CD4-positive, alpha-beta T cell treated with Interleukin-6 at 100 ng/mL for 8 hours (primary cell): ENCODE measurements at regions not wholly inside any gene's neighbourhood (a gene's known extent, or its start where the extent isn't known, plus 50 kb on each side); places are given as distances from the start of the nearest gene placed in this dataset.
A peak's percentile ranks its signal among the peaks of the same experiment; 100 is the strongest.

Source experiments
- DNase-seq: peaks from one replicate; pipeline ENCODE4 v3.0.0-alpha.2; 2020; ENCODE audit warnings: mixed read lengths, low spot score

DNA sequence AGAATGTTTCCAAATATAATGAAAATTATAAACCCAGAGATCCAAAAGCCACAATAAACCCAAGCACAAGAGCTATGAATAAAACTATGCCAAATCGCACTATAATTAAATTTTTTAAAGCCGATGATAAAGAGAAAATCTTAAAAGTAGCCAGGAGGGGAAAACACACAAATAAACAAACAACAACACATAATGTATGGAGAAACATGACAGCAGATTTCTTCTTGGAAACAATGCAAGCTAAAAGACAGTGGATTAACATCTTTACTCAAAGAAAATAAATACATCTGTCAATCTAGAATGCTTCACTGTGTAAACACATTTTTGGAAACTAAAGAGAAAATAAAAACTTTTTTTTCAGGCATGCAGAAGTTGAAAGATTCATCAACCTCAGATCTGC, 53.0 kb upstream of the SMOX start:
- no peak for DNase-seq

DNA sequence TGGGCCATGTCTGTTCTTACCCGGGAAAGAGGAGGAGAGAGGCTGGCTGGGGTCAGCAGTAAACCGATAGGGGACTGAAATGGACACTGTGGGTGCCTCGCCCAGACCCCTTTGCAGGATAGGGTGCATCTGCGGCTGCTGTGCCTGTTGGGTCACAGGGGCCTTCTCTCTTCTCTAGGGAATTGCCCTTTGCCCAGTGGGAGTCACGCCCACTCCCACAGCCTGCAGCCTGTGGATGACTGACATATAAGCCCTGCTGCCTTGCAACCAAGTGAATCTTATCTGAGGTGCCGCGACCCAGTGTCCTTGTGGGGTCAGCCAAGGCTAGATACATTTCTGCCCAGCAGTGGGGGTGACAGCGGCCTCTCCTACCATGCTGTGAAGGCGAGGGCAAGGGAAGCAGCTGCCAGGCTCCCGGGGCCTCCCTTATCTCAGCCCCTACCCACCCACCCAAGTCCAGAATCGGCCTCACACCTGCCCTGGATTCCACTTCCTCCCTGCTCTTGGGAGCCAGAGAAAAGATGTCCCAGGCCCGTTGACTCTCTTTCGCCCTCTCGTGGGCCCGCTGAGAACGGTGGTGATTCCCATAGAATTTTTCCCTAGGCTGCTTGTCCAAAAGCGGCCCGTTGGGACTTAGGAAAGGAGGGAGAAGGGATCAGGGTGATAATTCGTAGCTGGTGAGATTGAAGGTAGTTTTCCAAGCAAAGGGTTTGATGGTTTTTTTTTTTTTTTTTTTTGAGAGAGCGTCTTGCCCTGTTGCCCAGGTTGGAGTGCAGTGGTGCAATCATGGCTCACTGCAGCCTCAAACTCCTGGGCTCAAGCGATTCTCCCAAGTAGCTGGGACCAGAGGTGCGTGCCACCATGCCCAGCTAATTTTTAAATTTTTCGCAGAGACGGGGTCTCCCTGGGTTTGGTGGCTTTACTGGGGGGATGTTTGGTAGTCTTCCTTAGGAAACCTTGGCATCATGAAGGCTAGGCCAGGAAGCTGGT, 56.8 kb upstream of the SMOX start:
- DNase-seq: peak; percentile 46

DNA sequence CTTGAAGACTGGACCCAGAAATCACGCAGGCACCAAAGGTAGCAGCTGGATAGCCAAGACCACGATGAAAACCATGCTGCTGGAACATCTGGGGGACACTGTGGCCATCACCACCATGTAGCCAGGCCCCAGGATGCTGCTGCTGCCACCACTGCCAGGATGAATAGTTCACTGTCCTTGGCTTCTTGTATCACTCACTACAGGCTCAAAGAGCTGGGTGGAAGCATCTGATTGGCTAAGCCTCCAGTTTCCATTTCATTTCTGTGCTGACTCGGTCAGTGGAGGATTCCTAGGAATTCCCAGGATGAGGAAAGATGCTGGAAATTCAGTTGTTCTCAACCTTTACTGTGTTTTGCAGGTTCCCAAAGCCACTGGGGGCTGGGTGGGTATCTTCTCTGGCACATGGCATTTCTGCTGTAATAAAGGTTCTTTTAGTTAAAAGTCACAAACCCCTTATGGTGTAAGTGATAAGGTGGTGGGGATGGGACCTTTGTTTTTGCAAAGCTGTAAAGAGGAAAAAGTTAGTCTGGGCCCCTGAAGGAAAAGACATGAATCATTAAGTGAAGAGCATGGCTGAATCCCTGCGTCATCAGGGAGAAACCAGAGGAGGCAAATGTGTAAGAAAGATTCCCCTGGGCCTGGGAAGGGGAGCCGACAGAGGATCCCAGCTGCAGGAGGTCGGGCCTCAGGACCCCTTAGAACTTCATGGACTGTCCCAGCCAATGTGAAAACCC, 57.7 kb upstream of the SMOX start:
- DNase-seq: no peak

DNA sequence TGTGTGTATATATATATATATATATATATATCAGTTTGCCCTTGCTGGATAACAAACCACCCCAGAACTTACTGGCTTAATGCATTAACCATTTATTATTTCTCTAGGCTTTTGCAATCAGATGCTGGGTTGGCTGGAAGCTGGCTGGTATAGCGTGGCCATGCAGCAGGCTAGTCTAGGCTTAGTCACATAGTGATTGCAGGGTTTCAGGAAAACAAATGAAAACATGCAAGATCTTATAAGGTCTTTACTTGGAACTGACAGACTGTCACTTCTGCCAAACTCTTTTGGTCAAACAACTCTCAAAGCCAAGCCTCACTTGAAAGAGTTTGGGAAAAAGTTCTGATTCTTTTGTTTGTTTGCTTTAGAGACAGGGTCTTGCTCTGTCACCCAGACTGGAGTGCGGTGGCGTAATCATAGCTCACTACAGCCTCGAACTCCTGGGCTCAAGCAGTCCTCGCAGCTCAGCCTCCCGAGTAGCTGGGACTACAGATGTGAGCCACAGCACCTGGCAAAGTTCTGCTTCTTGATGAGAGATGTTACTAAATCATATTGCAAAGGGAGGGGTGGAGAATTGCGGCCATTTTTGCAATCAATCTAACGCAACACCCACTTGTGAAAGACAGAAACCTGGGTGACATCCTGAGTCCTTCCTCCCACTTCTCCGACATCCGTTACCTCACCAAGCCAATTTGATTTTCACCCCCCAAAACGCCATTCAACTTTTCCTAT, 58.7 kb upstream of the SMOX start:
- DNase-seq: no peak

DNA sequence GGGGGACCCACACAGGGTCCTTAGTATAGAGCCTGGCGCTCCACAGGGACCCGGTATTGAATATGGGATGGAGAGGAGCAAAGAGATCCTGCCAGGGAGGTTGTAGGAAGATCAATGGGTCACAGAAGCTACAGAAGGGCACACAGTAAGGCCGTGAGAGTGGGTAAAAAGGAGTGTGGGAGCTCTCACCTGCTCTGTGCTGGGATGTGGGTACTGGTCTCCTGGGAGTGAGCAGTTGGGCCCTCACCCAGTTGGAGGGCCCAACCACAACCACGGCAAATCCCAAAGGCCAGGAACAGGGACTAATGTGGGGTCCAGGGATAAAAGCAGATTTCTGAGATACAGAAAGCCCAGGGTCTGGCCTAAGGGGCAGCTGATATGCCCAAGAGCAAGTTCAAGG, 59.9 kb upstream of the SMOX start:
- no peak for DNase-seq

DNA sequence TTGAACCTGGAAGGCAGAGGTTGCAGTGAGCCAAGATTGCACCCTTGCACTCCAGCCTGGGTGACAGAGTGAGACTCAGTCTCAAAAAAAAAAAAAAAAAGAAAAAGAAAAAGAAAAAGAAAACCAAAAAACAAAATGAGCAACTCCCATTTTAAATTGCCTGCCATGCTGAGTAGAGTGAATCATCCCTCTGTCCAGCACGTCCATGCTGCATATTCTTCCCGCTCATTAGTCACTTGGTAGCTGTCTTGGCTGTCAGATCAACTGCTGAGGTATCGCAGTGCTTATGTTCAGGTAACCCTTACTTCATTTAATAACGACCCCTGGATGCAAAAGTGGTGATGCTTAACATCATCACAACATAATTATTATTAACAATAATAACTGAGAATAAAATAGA, 60.7 kb upstream of the SMOX start:
- DNase-seq: no peak

DNA sequence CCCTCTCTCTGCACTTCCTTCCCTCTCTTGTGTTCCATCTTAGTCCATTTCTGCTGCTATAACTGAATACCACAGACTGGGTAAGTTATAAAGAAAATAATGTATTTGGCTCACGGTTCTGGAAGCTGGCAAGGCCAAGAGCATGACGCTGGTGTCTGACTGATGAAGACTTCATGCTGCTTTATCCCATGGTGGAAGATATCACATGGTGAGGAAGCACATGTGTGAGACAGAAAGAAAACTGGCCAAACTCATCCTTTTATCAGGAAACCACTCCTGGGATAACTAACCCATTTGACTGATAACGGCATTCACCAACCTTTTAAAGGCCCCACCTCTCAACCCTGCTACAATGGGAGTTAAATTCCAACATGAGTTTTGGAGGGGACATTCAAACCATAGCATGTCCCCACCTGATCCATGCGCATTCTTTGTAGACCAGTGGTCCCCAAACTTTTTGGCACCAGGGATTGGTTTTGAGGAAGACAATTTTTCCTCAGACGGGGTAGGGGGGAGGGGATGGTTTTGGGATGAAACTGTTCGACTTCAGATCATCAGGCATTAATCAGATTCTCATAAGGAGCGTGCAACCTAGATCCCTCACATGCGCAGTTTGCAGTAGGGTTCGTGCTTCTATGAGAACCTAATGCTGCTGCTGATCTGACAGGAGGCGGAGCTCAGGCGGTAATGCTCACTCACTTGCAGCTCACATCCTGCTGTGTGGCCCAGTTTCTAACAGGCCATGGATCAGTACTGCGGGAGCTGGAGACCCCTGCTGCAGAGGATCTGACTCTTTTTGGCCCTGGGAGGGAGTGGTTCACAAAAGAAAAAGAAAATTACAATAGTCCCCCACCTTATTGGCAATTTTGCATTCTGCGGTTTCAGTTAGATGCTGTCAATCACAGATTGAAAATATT, 61.6 kb upstream of the SMOX start:
- no peak for DNase-seq

DNA sequence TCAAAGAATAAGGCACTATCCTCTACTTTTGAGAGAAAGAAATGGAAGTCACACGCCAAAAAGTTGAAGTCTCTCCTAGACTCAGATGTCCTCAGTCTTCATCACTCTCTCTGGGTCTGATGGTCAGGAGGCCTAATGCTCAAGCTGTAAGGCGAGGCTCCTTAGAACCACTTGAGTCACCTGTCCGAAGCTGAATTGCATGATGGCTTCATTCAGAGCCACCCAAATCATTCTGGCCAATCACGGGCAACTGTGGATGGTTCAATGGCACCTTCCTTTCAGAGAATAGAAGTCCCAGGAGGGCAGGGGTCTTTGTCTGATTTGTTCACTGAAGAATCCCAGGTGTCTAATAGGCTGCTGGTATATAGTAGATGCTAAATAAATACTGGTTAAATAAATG, 63.9 kb upstream of the SMOX start:
- no peak for DNase-seq

DNA sequence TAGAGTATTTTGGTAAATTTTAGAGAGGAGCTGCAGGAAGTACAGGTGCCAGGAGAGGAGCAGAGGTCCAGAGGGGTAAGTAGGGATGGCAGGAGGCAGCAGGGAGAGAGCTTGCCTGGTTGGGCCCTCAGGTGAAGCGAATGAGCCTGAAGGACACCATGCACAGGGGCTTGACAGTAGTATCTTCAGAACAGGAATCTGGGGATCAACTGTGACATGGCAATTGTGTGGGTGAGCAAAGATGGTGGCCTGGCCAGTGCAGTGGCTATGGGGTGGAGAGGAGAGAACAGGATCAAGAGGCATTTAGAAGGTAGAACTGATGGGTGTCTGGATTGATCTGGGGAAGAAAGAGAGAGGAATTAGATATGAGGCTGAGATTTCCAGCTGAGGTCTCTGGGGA, 64.5 kb upstream of the SMOX start:
- DNase-seq: no peak

DNA sequence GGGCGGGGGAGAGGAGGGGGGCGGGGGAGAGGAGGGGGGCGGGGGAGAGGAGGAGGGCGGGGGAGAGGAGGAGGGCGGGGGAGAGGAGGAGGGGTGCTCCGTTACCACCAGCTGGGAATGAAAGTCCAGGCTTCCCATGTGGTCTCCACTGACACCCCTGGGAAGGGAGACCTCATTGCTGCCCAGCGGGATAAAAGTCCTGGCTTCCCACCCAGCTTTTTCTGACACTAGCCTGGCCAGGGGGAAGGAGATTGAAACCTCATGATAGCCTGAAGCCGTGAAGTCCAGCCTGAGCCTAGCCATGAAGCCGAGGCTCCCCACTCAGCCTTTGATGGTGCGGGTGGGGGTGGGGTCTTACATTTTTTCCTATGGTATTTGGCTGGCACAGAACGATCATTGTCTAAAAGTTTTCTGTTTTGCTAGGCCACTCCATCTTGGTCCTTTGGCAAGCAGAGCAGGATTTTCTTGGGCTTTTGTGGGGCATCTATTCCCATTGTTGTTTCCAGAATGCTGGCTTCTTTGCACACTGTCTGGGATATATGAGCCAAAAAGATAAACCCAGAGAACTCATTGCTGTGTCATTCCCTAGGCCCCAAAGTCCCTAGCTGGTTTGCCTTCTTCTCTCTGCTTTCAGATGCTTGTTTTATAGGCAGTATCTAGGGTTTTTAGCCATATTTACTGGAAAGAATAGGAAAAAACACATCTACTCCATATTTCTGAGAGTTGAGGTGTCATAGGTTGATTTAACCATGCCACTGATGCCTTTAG, 65.3 kb upstream of the SMOX start:
- no peak for DNase-seq

DNA sequence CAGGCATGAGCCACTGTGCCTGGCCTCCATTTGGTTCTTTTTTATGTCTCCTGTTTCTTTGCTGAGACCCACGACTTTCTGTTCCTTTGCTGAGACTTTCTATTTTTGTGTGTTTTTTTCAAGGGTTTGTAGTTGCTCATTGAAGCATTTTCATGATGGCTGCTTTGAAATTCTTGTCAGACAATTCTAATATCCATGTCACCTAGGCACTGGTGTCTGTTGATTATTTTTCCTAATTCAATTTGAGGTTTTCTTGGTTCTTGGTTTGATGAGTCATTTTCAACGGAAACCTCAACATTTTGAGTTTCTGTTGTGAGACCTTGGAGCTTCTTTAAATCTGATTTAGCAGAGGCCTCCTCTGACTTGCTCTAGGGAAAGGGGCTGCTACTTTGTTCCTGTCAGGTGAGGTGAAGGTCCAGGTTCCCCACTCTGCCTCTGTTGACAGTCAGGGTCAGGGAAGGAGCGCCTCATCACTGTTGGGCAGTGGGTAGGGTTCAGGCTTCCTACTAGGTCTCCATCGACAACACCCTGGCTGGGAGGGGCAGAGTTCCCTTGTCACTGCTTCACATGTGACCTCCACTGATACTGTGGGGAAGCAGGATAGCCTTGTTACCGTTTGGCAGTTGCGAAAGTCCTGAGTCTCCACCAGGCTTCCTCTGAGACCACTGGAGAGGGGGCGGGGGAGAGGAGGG, 66.1 kb upstream of the SMOX start:
- DNase-seq: peak; percentile 72

DNA sequence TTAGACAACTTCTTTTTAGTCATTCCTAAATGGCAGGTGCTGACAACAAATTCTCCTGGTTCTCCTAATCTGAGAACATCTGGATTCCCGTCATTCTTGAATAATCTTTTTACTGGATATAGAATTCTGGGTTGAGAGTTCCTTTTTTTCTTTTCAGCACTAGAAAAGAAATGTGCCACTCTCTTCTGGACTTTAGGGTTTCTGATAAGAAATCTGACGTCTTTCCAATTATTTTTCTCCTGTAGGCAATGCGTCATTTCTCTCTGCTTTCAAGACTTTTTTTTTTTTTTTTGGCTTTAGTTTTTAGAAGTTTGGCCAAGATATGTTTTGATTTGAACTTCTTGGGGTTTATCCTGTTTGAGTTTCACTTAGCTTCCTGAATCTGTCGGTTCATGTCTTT, 66.1 kb upstream of the RNF24 start:
- no peak for DNase-seq

DNA sequence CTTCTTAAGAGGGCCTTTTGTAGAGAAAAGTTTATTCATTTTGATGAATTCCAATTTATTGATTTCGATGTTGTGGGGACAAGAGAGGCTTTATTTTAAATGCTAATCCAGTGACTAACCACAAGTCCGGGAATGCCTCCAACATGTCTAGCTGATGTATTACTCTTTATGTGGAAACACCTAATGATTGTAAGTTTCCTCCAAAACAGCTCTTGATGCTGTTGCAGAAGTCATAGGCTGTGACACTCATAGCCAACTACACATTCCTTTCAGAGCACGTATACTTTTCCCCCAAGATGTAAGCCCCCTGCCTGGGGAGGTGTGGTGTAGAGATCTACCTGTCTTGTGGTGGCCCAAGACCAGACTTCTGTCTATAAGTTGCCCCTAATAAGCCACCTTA, 61.3 kb upstream of the RNF24 start:
- no peak for DNase-seq

DNA sequence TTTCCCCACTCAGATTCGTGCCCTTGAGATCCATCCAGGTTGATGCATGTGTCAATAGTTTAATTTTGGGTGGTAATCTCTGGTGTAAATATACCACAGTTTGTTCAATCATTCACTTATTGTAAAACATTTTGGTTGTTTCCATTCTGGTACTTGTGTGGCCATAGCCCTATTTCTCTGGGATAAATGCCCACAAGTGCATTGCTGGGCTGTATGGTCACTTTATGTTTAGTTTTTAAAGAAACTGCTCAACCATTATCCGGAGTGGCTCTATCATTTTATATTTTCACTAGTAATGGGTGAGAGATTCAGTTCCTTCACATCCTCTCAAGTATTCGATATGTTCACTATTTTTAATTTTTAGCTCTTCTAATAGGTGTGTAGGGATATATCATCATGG, 60.7 kb upstream of the RNF24 start:
- DNase-seq: no peak

DNA sequence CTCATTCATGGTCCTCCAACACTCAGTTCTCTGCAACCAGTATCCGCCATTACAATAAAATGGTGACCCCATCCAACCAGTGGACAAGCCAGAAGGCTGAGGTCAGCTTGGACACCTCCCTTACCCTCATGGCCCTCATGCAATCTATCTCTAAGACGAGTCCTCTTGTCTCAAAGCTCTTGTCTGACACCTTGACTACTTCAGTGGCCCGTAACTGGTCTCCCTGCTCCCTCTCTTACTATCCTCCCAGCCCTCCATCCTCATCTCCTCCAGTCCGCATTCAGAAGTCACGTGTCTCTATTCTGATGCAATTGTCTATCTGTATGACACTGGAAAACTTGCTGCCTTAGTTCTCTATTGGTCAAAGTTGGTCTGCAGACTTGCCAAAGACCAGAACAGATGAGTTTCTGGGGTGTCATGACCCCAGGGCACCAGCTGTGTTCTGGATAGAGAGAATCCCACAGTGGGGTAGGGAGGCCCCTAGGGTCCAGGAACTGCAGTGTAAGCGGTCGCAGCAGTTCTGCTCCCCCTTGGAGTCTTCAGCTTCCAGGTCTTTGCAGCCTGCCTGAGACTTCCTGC, 59.6 kb upstream of the RNF24 start:
- no peak for DNase-seq

DNA sequence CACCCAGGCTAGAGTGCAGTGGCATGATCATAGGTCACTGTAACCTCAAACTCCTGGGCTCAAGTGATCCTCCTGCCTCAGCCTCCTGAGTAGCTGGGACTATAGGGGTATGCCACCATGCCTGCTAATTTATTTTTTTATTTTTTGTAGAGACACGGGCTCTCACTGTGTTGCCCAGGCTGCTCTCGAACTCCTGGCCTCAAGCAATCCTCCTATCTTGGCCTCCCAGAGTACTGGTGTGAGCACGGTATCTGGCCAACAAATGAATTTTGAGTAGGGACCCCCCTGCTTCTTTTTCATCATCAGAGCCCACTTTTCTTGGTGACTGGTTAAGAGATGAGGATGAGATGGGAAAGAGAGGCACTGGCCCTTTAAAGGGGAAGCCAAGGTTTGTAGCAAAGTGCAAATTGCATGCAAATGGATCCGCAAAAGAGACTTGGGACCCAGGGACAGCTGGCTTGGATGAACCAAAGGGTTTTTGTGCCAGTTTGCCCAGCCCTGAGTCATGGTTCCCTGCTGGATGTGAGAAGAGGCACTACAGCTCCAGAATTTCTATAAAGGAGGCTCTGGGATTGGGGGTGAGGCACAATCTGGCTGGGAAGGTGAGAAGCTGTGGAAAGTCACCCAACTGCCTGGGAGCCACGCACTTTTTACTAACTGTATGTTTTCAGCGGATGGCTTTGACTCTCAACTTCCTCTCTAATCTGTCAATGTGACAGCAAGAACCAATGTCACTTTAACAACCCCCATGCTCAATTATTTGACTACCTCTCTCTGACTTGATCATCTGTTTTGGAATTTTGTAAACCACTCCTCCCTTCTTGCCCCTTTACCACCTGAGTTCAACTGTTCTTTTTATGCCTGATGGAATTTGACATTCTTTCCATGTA, 58.7 kb upstream of the RNF24 start:
- DNase-seq: no peak

DNA sequence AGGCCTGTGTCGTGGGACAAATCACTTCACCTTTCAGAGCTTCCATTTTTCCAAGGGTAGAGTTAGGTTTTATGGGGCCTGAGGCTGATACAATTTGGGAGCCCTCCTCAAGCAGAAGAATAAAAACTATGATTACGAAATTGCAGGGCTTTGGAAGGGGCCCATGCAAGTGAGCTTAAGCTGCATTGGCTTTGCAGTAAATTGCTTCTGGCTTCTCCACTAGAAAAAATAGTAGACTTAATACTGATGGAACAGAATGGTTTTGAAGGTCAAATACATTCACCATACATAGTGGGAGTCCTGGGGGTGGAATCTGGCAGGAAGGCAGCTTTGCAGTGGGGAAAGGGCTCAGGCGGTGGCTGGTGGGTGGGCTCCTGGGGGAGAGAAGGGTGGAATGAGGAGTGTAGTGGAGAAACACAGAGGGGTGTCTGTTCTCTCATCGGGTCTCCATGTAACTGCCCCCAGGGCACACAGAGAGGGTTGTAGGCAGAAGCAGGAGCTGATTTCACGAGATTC, 55.9 kb upstream of the RNF24 start:
- DNase-seq: no peak

DNA sequence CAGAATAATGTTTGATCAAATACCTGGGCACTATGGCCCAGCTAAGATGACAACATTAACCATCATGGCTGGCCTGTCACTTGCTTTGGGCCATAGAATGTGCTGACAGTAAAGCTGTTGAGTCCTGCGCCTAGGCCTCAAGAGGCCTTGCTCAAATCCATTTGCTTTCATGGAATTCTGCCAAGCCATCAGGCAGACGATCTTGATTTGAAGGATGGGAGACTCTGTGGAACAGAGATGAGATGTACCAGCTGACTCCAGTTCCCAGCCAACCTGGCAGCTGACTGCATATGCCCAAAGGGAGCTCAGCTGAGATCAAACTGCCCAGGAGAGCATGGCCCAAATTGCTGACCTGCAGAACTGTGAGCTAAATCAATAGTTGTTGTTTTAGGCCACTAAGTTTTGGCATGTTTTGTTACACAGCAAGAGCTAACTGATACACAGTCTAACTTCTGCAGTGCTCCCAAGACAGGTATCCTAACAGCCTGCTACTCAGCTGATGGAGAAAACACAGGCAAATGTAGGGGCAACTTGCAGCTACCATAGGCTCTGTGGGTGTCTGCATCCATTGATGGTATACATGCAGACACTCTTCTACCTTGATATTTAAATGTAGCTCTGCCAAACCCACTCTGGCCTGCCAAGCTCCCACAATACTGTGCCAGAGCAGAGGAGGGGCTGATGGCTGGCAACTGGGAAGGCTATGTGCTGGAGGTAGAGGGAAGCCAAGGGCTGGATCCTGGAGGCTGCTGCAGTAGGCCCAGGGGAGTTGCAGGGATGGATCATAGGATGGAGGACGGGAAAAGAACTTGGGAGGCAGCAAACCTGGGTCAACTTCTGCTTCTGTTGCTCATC, 55.2 kb upstream of the RNF24 start:
- no peak for DNase-seq
